K562 (cell line): ENCODE measurements at regions not wholly inside any gene's neighbourhood (a gene's known extent, or its start where the extent isn't known, plus 50 kb on each side); places are given as distances from the start of the nearest gene placed in this dataset.

ENCODE experiments used
- ATAC-seq: fragments of 200-7000 bp; cut with Tn5 transposase; 3 replicates; pipeline ENCODE4 v1.9.1; 2020; ENCODE audit warnings: moderate library complexity
- BruUV-seq: library from RNA; stranded (reverse); fragments of 400-500 nt; replicated peaks from 2 replicates; lab custom pipeline; 2021; lab: Mats Ljungman, UMichigan
- CTCF ChIA-PET: fragments of 300-600 bp; formaldehyde crosslinking; extraction: SDS; loops from one replicate; lab custom pipeline; 2021; ENCODE audit warnings: low intra/inter-chr PET ratio; lab: Yijun Ruan, JAX
- POLR2A ChIA-PET: fragments of 300-600, 350-650 bp; sonication (Branson Sonifier 250); formaldehyde crosslinking; extraction: SDS; loops from one replicate; lab custom pipeline; 2021; ENCODE audit warnings: antibody characterized with exemption, inconsistent platforms; lab: Yijun Ruan, JAX
- DNase-seq, 4 experiments: peaks; one replicate each; pipeline versions ENCODE4 v3.0.0 to v3.0.0-alpha.2; 2011 to 2018; ENCODE audit warnings: low spot score in 3 of 4, mixed read lengths in 3 of 4; ENCODE audit errors: extremely low read depth in 1 of 4
- FAIRE-seq: peaks from 2 replicates; lab custom pipeline; 2011; peaks lifted over from hg19 to GRCh38; lab: Jason Lieb, UNC
- H2AFZ ChIP-seq: 2 replicates; pipeline ENCODE4 v1.6.0; 2011; ENCODE audit warnings: low read depth, low read length, control low read depth, inconsistent platforms
- H3K27ac ChIP-seq: fragments of 200-600 bp; 3 replicates; pipeline ENCODE4 v1.8.0; 2011; ENCODE audit warnings: low read depth, mild to moderate bottlenecking, control low read depth, inconsistent platforms, low read length, moderate library complexity, mixed read lengths; ENCODE audit errors: extremely low read depth
- H3K27me3 ChIP-seq, 2 experiments: fragments of 300-600 bp in 1 of 2; 2 replicates in 1 of 2; 3 replicates in 1 of 2; pipeline versions ENCODE4 v1.6.0 to v1.8.0; 2011; ENCODE audit warnings: inconsistent platforms in 2 of 2, low read length in 2 of 2, mild to moderate bottlenecking in 1 of 2, mixed read lengths in 1 of 2, moderate library complexity in 1 of 2; ENCODE audit not compliant: control insufficient read depth in 2 of 2, insufficient read depth in 2 of 2
- H3K36me3 ChIP-seq: fragments of 300-600 bp; 3 replicates; pipeline ENCODE4 v1.8.0; 2011; ENCODE audit warnings: mild to moderate bottlenecking, low read length, inconsistent platforms; ENCODE audit not compliant: control insufficient read depth, insufficient read depth
- H3K4me1 ChIP-seq, 2 experiments: fragments of 200-600 bp in 1 of 2; replicated peaks in 1 of 2; 2 replicates in 1 of 2; 3 replicates in 1 of 2; pipeline versions ENCODE4 v1.5.1 to v1.8.0; 2011; ENCODE audit warnings: inconsistent platforms in 2 of 2, low read length in 2 of 2, mild to moderate bottlenecking in 1 of 2, mixed read lengths in 1 of 2, moderate library complexity in 1 of 2; ENCODE audit not compliant: control insufficient read depth in 2 of 2, insufficient read depth in 2 of 2
- H3K4me2 ChIP-seq: 2 replicates; pipeline ENCODE4 v1.6.1; 2011; ENCODE audit warnings: low read length, control low read depth, inconsistent platforms, mixed read lengths; ENCODE audit not compliant: insufficient read depth
- H3K4me3 ChIP-seq: fragments of 200-600 bp; sonication (generic), shearing (Covaris generic); 2 replicates; pipeline ENCODE4 v1.5.1; 2016; ENCODE audit warnings: control low read depth, inconsistent platforms
- H3K79me2 ChIP-seq: fragments of 200-600 bp; 3 replicates; pipeline ENCODE4 v1.8.0; 2011; ENCODE audit warnings: low read length, inconsistent platforms; ENCODE audit not compliant: control insufficient read depth, insufficient read depth
- H3K9ac ChIP-seq, 2 experiments: 2 replicates each; pipeline versions ENCODE4 v1.6.0 to v1.6.1; 2011; ENCODE audit warnings: low read depth in 2 of 2, low read length in 2 of 2, control low read depth in 1 of 2, inconsistent platforms in 1 of 2, mild to moderate bottlenecking in 1 of 2, mixed read lengths in 1 of 2; ENCODE audit not compliant: insufficient read depth in 1 of 2
- H3K9me1 ChIP-seq: one replicate; pipeline ENCODE4 v1.6.0; 2011; ENCODE audit warnings: inconsistent platforms, mild to moderate bottlenecking, low read length, moderate library complexity; ENCODE audit not compliant: control insufficient read depth, insufficient read depth
- H3K9me3 ChIP-seq: replicated peaks from 2 replicates; pipeline ENCODE4 v1.5.1; 2011; ENCODE audit warnings: low read depth, low read length, inconsistent platforms; ENCODE audit not compliant: control insufficient read depth, insufficient read depth
- H4K20me1 ChIP-seq: replicated peaks from 2 replicates; pipeline ENCODE4 v1.6.1; 2011; ENCODE audit warnings: low read length, inconsistent platforms, mixed read lengths; ENCODE audit not compliant: control insufficient read depth, insufficient read depth
- ATF3 ChIP-seq, 2 experiments: fragments of 450-650 bp in 1 of 2; sonication (generic) in 1 of 2; formaldehyde crosslinking in 1 of 2; IDR thresholded peaks in 1 of 2; conservative IDR thresholded peaks in 1 of 2; 2 replicates each; pipeline versions ENCODE4 v1.6.1 to v1.8.1; 2016 to 2023; ENCODE audit warnings: mild to moderate bottlenecking in 2 of 2, moderate library complexity in 2 of 2, inconsistent platforms in 1 of 2, missing genetic modification reagents in 1 of 2
- CCNT2 ChIP-seq: IDR thresholded peaks from 2 replicates; pipeline ENCODE4 v1.6.1; 2011; ENCODE audit warnings: borderline replicate concordance, low read depth, mild to moderate bottlenecking, moderate library complexity, mixed read lengths, low read length; ENCODE audit not compliant: insufficient read length; ENCODE audit errors: extremely low read depth
- CREB3L1 ChIP-seq: fragments of 450-650 bp; IDR thresholded peaks from 2 replicates; pipeline ENCODE4 v1.6.1; 2014; ENCODE audit warnings: low read depth, mild to moderate bottlenecking, moderate library complexity, borderline replicate concordance
- ELF2 ChIP-seq: fragments of 250-450 bp; sonication (Bioruptor Pico); IDR thresholded peaks from 2 replicates; pipeline ENCODE4 v1.5.0; 2021; ENCODE audit warnings: mild to moderate bottlenecking
- MAX ChIP-seq: sonication (generic); formaldehyde crosslinking; IDR thresholded peaks from 2 replicates; pipeline ENCODE4 v1.9.0; 2022; ENCODE audit warnings: mild to moderate bottlenecking, missing genetic modification reagents
- PTRF ChIP-seq: fragments of 450-650 bp; IDR thresholded peaks from 2 replicates; pipeline ENCODE4 v1.6.1; 2016; ENCODE audit warnings: mild to moderate bottlenecking, missing genetic modification characterization, missing compliant biosample characterization
- RBM22 ChIP-seq: fragments of 200-400 bp; formaldehyde crosslinking; IDR thresholded peaks from 2 replicates; pipeline ENCODE4 v1.6.1; 2018; ENCODE audit warnings: low read length, low read depth; ENCODE audit not compliant: poor library complexity, severe bottlenecking
- SMARCC2 ChIP-seq: fragments of 450-650 bp; IDR thresholded peaks from 2 replicates; pipeline ENCODE4 v1.6.1; 2017; ENCODE audit warnings: antibody characterized with exemption, moderate library complexity, mild to moderate bottlenecking, low read depth
- TBP ChIP-seq: optimal IDR thresholded peaks from 2 replicates; pipeline ENCODE3; 2011; ENCODE audit warnings: low read depth, low read length, improper control_type of control experiment
- THAP7 ChIP-seq: fragments of 250-450 bp; sonication (Bioruptor Pico); IDR thresholded peaks from 2 replicates; pipeline ENCODE4 v1.5.0; 2021
- ZBTB11 ChIP-seq, 3 experiments: fragments of 200-800 bp in 1 of 3; fragments of 250-450 bp in 1 of 3; fragments of 450-650 bp in 1 of 3; sonication (Bioruptor Pico) in 1 of 3; sonication (Bioruptor generic) in 1 of 3; formaldehyde crosslinking in 1 of 3; IDR thresholded peaks; 2 replicates each; pipeline versions ENCODE4 v1.6.1 to v1.8.0; 2016 to 2022; ENCODE audit warnings: mild to moderate bottlenecking in 2 of 3, missing genetic modification characterization in 2 of 3, missing compliant biosample characterization in 1 of 3, moderate library complexity in 1 of 3
- ZNF165 ChIP-seq: fragments of 250-450 bp; sonication (Bioruptor Pico); IDR thresholded peaks from 2 replicates; pipeline ENCODE4 v1.4.0; 2020; ENCODE audit warnings: borderline replicate concordance
- ZNF766 ChIP-seq: fragments of 200-800 bp; sonication (Bioruptor generic); conservative IDR thresholded peaks from 2 replicates; pipeline ENCODE4 v1.6.1; 2016; ENCODE audit warnings: missing genetic modification characterization, missing compliant biosample characterization
- WGBS: fragments of 100-300 bp; shearing (Covaris generic); methylation state at CpG from one replicate; pipeline ENCODE4 v1.1.6; 2016; ENCODE audit warnings: low coverage, mixed read lengths; ENCODE audit not compliant: insufficient coverage; ENCODE audit errors: missing lambda C conversion rate; 5-methylcytosine and 5-hydroxymethylcytosine counted together
- in situ Hi-C: fragments of 300-500 bp; cut with MboI; formaldehyde crosslinking; loops from 4 replicates; pipeline ENCODE4 v1.15.0; 2018; ENCODE audit warnings: inconsistent platforms, mixed read lengths
- intact Hi-C: fragments of 100-400 bp; cut with micrococcal nuclease; formaldehyde crosslinking; loops from 2 replicates; pipeline ENCODE4 v1.14.2; 2022

GRCh38 chr2:160697817-160698216 lies 204.2 kb upstream of the RBMS1 start:
- no TSS peak for BruUV-seq
- H4K20me1 ChIP-seq = no peaks in the 10 kb centered on the region
- WGBS = 6% methylated on average over 6 of the region's 6 CpGs
- no peak for DNase-seq
- no peaks in the 10 kb centered on the region; the same call in 1 of the 2 replicates for H3K9me3 ChIP-seq
- ChIA-PET CTCF (no interaction called here), POLR2A (no interaction called here)
- no peak overlapping the region for H3K9ac ChIP-seq
- intact Hi-C loops (no loop called here), in situ Hi-C loops (no loop called here)
- H3K9me1 ChIP-seq = no peaks in the 10 kb centered on the region
- no peak for ATAC-seq
- H3K27ac ChIP-seq = no peak overlapping the region
- H3K4me3 ChIP-seq = no peak overlapping the region
- H3K36me3 ChIP-seq = no peaks in the 10 kb centered on the region
- no peaks in the 10 kb centered on the region for H3K79me2 ChIP-seq
- H3K27me3 ChIP-seq = no peaks in the 10 kb centered on the region
- no peak overlapping the region for H2AFZ ChIP-seq
- no peak for FAIRE-seq
- no peaks in the 10 kb centered on the region for H3K4me1 ChIP-seq
- no peak overlapping the region for H3K4me2 ChIP-seq
- no peak for TF ChIP-seq CCNT2
- no peak for TF ChIP-seq MAX
- TF ChIP-seq CREB3L1 = no peak
- no peak for TF ChIP-seq ELF2 (CRISPR knock-in tag)
- TF ChIP-seq ZNF165 (CRISPR knock-in tag) = no peak
- no peak for TF ChIP-seq ZNF766
- TF ChIP-seq ATF3 (IDR thresholded peaks at IDR 0.05) = no peak
- no peak for TF ChIP-seq ATF3 (CRISPR knock-in tag; conservative IDR thresholded peaks at IDR 0.05)
- TF ChIP-seq PTRF (tag) = no peak
- TF ChIP-seq THAP7 (CRISPR knock-in tag) = no peak
- TF ChIP-seq SMARCC2 = no peak
- TF ChIP-seq RBM22 = no peak
- no peak for TF ChIP-seq ZBTB11 (CRISPR knock-in tag; IDR thresholded peaks at IDR 0.05)
- TF ChIP-seq TBP = no peak
